ENCODE measurements at regions not wholly inside any gene's neighbourhood (a gene's known extent, or its start where the extent isn't known, plus 50 kb on each side); places are given as distances from the start of the nearest gene placed in this dataset.

- no peak for TF ChIP-seq CTCF (conservative IDR thresholded peaks at IDR 0.05)
- TF ChIP-seq ZFX (IDR thresholded peaks at IDR 0.05): no peak
Measured at GRCh38 chr6:19100752-19101151, 713.6 kb downstream of the RNF144B start.
